ENCODE measurements at regions not wholly inside any gene's neighbourhood (a gene's known extent, or its start where the extent isn't known, plus 50 kb on each side); places are given as distances from the start of the nearest gene placed in this dataset.

DNA sequence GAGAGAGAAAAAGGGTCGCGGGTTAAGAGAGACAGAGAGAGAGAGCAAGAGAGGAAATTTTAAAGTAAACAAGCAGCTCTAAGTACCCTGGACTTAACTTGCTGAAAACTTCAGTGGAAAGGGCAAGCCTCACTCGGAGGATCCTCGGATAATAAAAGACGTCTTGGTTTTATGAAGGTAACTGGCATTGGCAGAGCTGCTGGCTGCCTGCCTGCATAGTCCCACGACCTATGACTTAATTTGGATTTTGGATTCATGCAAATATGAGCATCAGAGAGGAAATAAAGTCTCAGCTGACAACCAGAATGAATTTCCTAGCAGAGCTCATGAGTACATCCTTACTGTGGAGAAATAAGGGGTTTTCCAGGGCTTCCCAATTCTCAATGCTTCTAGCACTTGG, 95.1 kb upstream of the PDZRN3 start:
- TF ChIP-seq EP300 (IDR thresholded peaks at IDR 0.05) (no peak), CTCF (IDR thresholded peaks at IDR 0.05) (no peak), POLR2A (IDR thresholded peaks at IDR 0.05) (no peak)

All from upper lobe of left lung (tissue), 4 donors.